ENCODE measurements at regions not wholly inside any gene's neighbourhood (a gene's known extent, or its start where the extent isn't known, plus 50 kb on each side); places are given as distances from the start of the nearest gene placed in this dataset.
"Not testable (repeated sequence)": the region's sequence is repeated elsewhere in the genome, so short reads cannot be mapped to it uniquely, and the experiment has no call there.

- DNase-seq (ENCODE audit: low read depth in 2 of 2, low spot score in 1 of 2) = no peak
Measured at GRCh38 chr5:138648841-138649240, 73.6 kb upstream of the HSPA9 start.

GRCh38 chr5:138647794-138648410 is 72.7 kb upstream of the HSPA9 start:
- no peak for DNase-seq (ENCODE audit: low read depth in 2 of 2, low spot score in 1 of 2)

- DNase-seq (ENCODE audit: low read depth in 2 of 2, low spot score in 1 of 2) = no peak
Measured at GRCh38 chr5:138647261-138647788, 72.1 kb upstream of the HSPA9 start.

GRCh38 chr5:138646671-138647070 is 71.5 kb upstream of the HSPA9 start:
- DNase-seq (ENCODE audit: low read depth in 2 of 2, low spot score in 1 of 2) = no peak

- no peak for DNase-seq (ENCODE audit: low read depth in 2 of 2, low spot score in 1 of 2)
Measured at GRCh38 chr5:138645778-138646575, 70.8 kb upstream of the HSPA9 start.

GRCh38 chr5:138643040-138643791 is 68.0 kb upstream of the HSPA9 start:
- DNase-seq (ENCODE audit: low read depth in 2 of 2, low spot score in 1 of 2) = no peak

- peak; percentile 35 to 62 for DNase-seq (ENCODE audit: low read depth in 2 of 2, low spot score in 1 of 2)
Measured at GRCh38 chr5:138641547-138642298, 66.5 kb upstream of the HSPA9 start.

- no peak for DNase-seq (ENCODE audit: low read depth in 2 of 2, low spot score in 1 of 2)
Measured at GRCh38 chr5:138640646-138641254, 65.5 kb upstream of the HSPA9 start.

- DNase-seq (ENCODE audit: low read depth in 2 of 2, low spot score in 1 of 2) = no peak
Measured at GRCh38 chr5:138640138-138640537, 64.9 kb upstream of the HSPA9 start.

- no peak for DNase-seq (ENCODE audit: low read depth in 2 of 2, low spot score in 1 of 2)
Measured at GRCh38 chr5:138639326-138639725, 64.1 kb upstream of the HSPA9 start.

- no peak for DNase-seq (ENCODE audit: low read depth in 2 of 2, low spot score in 1 of 2)
Measured at GRCh38 chr5:138637256-138637655, 62.1 kb upstream of the HSPA9 start.

- DNase-seq (ENCODE audit: low read depth in 2 of 2, low spot score in 1 of 2) = no peak
Measured at GRCh38 chr5:138636398-138636944, 61.3 kb upstream of the HSPA9 start.

- DNase-seq (ENCODE audit: low read depth in 2 of 2, low spot score in 1 of 2) = no peak
Measured at GRCh38 chr5:138635708-138636107, 60.5 kb upstream of the HSPA9 start.

- no peak for DNase-seq (ENCODE audit: low read depth in 2 of 2, low spot score in 1 of 2)
Measured at GRCh38 chr5:138635265-138635664, 60.1 kb upstream of the HSPA9 start.

- not testable (repeated sequence) for DNase-seq (ENCODE audit: low read depth in 2 of 2, low spot score in 1 of 2)
Measured at GRCh38 chr5:138634804-138635203, 59.6 kb upstream of the HSPA9 start.

- DNase-seq (ENCODE audit: low read depth in 2 of 2, low spot score in 1 of 2) = no peak
Measured at GRCh38 chr5:138632900-138633489, 57.8 kb upstream of the HSPA9 start.

GRCh38 chr5:138631096-138631928 is 56.1 kb upstream of the HSPA9 start:
- DNase-seq (ENCODE audit: low read depth in 2 of 2, low spot score in 1 of 2) = no peak

- DNase-seq (ENCODE audit: low read depth in 2 of 2, low spot score in 1 of 2) = no peak
Measured at GRCh38 chr5:138629392-138629791, 54.2 kb upstream of the HSPA9 start.

GRCh38 chr5:138626333-138626944 is 51.2 kb upstream of the HSPA9 start:
- no peak for DNase-seq (ENCODE audit: low read depth in 2 of 2, low spot score in 1 of 2)

Data from stimulated activated CD8-positive, alpha-beta memory T cell treated with anti-CD3 and anti-CD28 coated beads, Interleukin-4, amount 100 ng/mL, for 4 hours (primary cell).